ENCODE measurements at regions not wholly inside any gene's neighbourhood (a gene's known extent, or its start where the extent isn't known, plus 50 kb on each side); places are given as distances from the start of the nearest gene placed in this dataset.

- no peak for DNase-seq (ENCODE audit: low read depth in 3 of 3)
Measured at GRCh38 chr10:14391342-14391741, 60.6 kb upstream of the FRMD4A start.

- DNase-seq (ENCODE audit: low read depth in 3 of 3), result peak in 2 of 3 experiments; percentile 27 to 31
Measured at GRCh38 chr10:14389981-14390590, 59.4 kb upstream of the FRMD4A start.

GRCh38 chr10:14385596-14386593 lies 55.2 kb upstream of the FRMD4A start:
- DNase-seq (ENCODE audit: low read depth in 3 of 3), result peak; percentile 31 to 49 (median 48)

- DNase-seq (ENCODE audit: low read depth in 3 of 3), result no peak
Measured at GRCh38 chr10:14384915-14385314, 54.2 kb upstream of the FRMD4A start.

GRCh38 chr10:14384116-14384730 lies 53.5 kb upstream of the FRMD4A start:
- DNase-seq (ENCODE audit: low read depth in 3 of 3), result no peak

GRCh38 chr10:14383266-14383665 lies 52.5 kb upstream of the FRMD4A start:
- no peak for DNase-seq (ENCODE audit: low read depth in 3 of 3)

- no peak for DNase-seq (ENCODE audit: low read depth in 3 of 3)
Measured at GRCh38 chr10:14382531-14382930, 51.8 kb upstream of the FRMD4A start.

GRCh38 chr10:14382022-14382421 lies 51.3 kb upstream of the FRMD4A start:
- peak; percentile 21 to 50 (median 45) for DNase-seq (ENCODE audit: low read depth in 3 of 3)

- no peak for DNase-seq (ENCODE audit: low read depth in 3 of 3)
Measured at GRCh38 chr10:14381475-14381874, 50.8 kb upstream of the FRMD4A start.

- no peak for DNase-seq (ENCODE audit: low read depth in 3 of 3)
Measured at GRCh38 chr10:14380746-14381145, 50.0 kb upstream of the FRMD4A start.
